Suprapubic skin (tissue), 4 donors: ENCODE measurements at regions not wholly inside any gene's neighbourhood (a gene's known extent, or its start where the extent isn't known, plus 50 kb on each side); places are given as distances from the start of the nearest gene placed in this dataset.

ENCODE experiments used
- DNase-seq, 2 donors: peaks; one replicate each; pipeline ENCODE4 v3.0.0-alpha.2; 2019; ENCODE audit warnings: low spot score in 2 of 2
- H3K27ac ChIP-seq: fragments of 200-600 bp; sonication (generic); one replicate; pipeline ENCODE4 v1.5.1; 2019
- H3K27me3 ChIP-seq: fragments of 200-600 bp; sonication (generic); one replicate; pipeline ENCODE4 v1.5.1; 2019
- H3K36me3 ChIP-seq: fragments of 200-600 bp; sonication (generic); one replicate; pipeline ENCODE4 v1.5.1; 2019
- H3K4me1 ChIP-seq: fragments of 200-600 bp; sonication (generic); one replicate; pipeline ENCODE4 v1.5.1; 2019
- H3K4me3 ChIP-seq: fragments of 200-600 bp; sonication (generic); one replicate; pipeline ENCODE4 v1.5.1; 2019; ENCODE audit warnings: mild to moderate bottlenecking
- H3K9me3 ChIP-seq: fragments of 200-600 bp; sonication (generic); one replicate; pipeline ENCODE4 v1.5.1; 2019
- EP300 ChIP-seq: sonication (generic); formaldehyde crosslinking; IDR thresholded peaks from one replicate; pipeline ENCODE4 v1.6.1; 2017; ENCODE audit warnings: antibody characterized with exemption
- POLR2A ChIP-seq, 2 donors: fragments of 450-650 bp; IDR thresholded peaks; one replicate each; pipeline ENCODE4 v1.6.1; 2017; ENCODE audit warnings: antibody characterized with exemption in 2 of 2, mild to moderate bottlenecking in 2 of 2, moderate library complexity in 2 of 2
- POLR2AphosphoS5 ChIP-seq, 3 donors: sonication (generic); formaldehyde crosslinking; IDR thresholded peaks; one replicate each; pipeline ENCODE4 v1.6.1; 2017; ENCODE audit warnings: antibody characterized with exemption in 3 of 3
- WGBS: methylation state at CpG from one replicate; pipeline ENCODE4 v1.1.5; 2018; 5-methylcytosine and 5-hydroxymethylcytosine counted together
- TF ChIP-seq, protein P1 (sequence below), 2 donors: fragments of 200-600 bp in 1 of 2; fragments of 450-650 bp in 1 of 2; sonication (generic) in 1 of 2; IDR thresholded peaks; one replicate each; pipeline ENCODE4 v1.5.1; 2016 to 2019; ENCODE audit warnings: antibody characterized with exemption in 2 of 2, mild to moderate bottlenecking in 1 of 2, moderate library complexity in 1 of 2

DNA sequence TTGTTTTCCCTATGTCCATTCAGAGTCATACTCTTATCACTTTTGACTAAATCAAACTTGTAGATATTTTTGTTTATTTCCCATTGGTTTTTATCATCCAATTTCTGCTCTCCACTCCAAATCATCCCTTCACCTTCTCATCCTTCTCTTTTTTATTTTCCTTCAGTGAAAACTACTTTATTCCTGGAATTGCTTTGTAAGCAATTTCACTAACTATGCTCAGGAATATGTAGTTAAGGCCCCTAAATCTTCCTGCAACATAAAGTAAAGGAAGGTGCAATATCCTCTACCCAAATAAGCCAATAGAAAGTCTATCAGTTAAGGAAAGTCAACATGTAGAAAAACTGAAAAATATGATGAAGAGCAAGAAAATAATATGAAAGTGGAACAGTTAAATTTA lies 308.4 kb downstream of the SEC23A start:
- TF ChIP-seq POLR2AphosphoS5 (IDR thresholded peaks at IDR 0.05) (no peak), EP300 (no peak)
- TF ChIP-seq, protein P1, sequence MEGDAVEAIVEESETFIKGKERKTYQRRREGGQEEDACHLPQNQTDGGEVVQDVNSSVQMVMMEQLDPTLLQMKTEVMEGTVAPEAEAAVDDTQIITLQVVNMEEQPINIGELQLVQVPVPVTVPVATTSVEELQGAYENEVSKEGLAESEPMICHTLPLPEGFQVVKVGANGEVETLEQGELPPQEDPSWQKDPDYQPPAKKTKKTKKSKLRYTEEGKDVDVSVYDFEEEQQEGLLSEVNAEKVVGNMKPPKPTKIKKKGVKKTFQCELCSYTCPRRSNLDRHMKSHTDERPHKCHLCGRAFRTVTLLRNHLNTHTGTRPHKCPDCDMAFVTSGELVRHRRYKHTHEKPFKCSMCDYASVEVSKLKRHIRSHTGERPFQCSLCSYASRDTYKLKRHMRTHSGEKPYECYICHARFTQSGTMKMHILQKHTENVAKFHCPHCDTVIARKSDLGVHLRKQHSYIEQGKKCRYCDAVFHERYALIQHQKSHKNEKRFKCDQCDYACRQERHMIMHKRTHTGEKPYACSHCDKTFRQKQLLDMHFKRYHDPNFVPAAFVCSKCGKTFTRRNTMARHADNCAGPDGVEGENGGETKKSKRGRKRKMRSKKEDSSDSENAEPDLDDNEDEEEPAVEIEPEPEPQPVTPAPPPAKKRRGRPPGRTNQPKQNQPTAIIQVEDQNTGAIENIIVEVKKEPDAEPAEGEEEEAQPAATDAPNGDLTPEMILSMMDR (IDR thresholded peaks at IDR 0.05): no peak
- Histone ChIP-seq H3K36me3 (no peaks in the 10 kb centered on the region), H3K27me3 (no peaks in the 10 kb centered on the region), H3K27ac (no peak overlapping the region), H3K4me1 (no peaks in the 10 kb centered on the region), H3K9me3 (no peaks in the 10 kb centered on the region), H3K4me3 (no peak overlapping the region)
- DNase-seq: no peak

DNA sequence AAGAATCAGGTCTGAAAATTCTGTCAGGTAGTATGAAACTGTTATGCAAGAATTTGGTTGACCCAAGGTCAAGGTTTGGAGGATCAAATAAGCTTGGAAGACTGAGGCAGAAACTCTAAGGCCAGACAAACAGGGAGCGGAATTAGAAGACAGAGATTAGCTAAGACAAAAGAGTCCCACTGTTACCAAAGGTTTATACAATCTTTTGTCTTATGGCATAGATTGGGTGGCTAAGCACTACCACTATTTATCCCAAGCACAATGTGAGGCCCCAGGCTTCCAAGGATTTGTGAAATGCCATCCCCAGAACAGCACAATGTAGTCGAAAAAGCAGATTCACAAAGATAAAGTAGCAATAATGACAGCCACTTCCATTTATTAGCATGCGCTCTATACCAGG lies 311.2 kb downstream of the SEC23A start:
- Histone ChIP-seq H3K4me3 (no peak overlapping the region), H3K4me1 (no peaks in the 10 kb centered on the region), H3K27me3 (no peaks in the 10 kb centered on the region), H3K9me3 (no peaks in the 10 kb centered on the region), H3K27ac (no peak overlapping the region), H3K36me3 (no peaks in the 10 kb centered on the region)
- WGBS: 95% methylated on average over 3 of the region's 3 CpGs
- TF ChIP-seq EP300 (no peak), POLR2AphosphoS5 (IDR thresholded peaks at IDR 0.05) (no peak), POLR2A (IDR thresholded peaks at IDR 0.05) (no peak)
- TF ChIP-seq, protein P1 (IDR thresholded peaks at IDR 0.05): no peak
- DNase-seq: no peak

DNA sequence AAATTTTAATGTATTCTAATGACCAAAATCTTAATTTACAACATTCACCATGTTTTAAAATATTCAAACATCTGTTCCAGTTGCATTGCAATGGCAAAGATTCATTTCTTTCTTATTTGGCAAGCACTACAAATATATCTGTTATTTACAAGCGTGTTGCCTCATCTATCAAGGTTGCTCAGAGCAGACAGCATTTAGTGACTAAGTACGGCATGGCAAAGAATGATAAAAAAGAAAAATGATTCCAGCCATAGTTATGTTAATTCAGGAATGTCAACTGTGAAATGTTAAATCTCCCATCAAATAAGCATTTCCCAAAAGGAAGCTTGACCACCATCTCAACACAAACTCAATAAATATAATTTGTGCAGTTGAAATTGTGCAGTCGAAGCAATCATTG lies 312.1 kb downstream of the SEC23A start:
- Histone ChIP-seq H3K4me3 (no peak overlapping the region), H3K27me3 (no peaks in the 10 kb centered on the region), H3K9me3 (no peaks in the 10 kb centered on the region), H3K27ac (no peak overlapping the region), H3K36me3 (no peaks in the 10 kb centered on the region), H3K4me1 (no peaks in the 10 kb centered on the region)
- TF ChIP-seq POLR2A (IDR thresholded peaks at IDR 0.05): no peak
- TF ChIP-seq, protein P1 (IDR thresholded peaks at IDR 0.05): no peak
- no peak for TF ChIP-seq POLR2AphosphoS5 (IDR thresholded peaks at IDR 0.05)
- no peak for TF ChIP-seq EP300
- WGBS: 40% methylated on average over 3 of the region's 3 CpGs
- no peak for DNase-seq

DNA sequence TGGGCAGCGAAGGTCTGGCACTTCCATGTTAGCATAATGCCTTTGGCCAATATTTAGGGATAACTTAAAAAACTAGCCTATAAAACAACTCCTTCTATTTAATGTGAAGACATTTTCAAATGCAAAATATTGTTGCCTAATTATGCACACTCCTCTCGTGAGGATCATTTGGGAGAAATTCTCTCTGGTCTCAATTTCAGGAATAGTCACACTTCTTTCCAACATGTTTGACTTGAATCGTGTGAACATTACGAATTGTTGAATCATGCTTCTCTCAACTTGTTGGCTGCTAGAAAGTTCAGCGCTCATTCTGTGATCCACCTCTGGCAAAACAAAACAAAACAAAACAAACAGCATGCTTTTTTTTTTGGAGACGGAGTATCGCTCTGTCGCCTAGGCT lies 313.2 kb downstream of the SEC23A start:
- WGBS: 76% methylated on average over 8 of the region's 8 CpGs
- DNase-seq: no peak
- no peaks in the 10 kb centered on the region for H3K27me3 ChIP-seq
- no peak overlapping the region for H3K27ac ChIP-seq
- no peaks in the 10 kb centered on the region for H3K9me3 ChIP-seq
- H3K4me1 ChIP-seq: no peaks in the 10 kb centered on the region
- H3K4me3 ChIP-seq: no peak overlapping the region
- no peaks in the 10 kb centered on the region for H3K36me3 ChIP-seq
- TF ChIP-seq EP300 (no peak), POLR2AphosphoS5 (IDR thresholded peaks at IDR 0.05) (no peak), POLR2A (IDR thresholded peaks at IDR 0.05) (no peak)
- TF ChIP-seq, protein P1 (IDR thresholded peaks at IDR 0.05): no peak

DNA sequence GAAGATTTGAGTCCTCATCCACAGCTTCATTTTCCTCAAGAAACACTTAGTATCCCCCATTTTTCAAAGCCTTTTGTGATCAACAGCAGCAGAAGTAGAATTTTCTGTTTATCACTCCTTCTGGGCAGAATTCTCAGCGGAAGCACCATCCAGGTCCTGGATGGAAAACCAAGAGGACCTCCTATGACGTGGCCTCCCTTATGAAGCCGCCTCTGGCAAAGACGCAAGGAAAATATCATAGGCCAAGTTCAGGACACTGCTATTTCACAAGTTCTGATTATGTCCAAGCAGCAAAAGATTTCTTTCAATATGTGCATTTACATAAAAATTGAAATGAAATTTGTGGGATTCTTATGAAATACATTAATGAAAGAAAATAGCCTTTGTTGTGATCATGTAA lies 315.0 kb downstream of the SEC23A start:
- TF ChIP-seq, protein P1 (IDR thresholded peaks at IDR 0.05): no peak
- TF ChIP-seq POLR2A (IDR thresholded peaks at IDR 0.05) (no peak), POLR2AphosphoS5 (IDR thresholded peaks at IDR 0.05) (no peak)
- no peaks in the 10 kb centered on the region for H3K27me3 ChIP-seq
- 71% methylated on average over 4 of the region's 4 CpGs for WGBS
- H3K27ac ChIP-seq: no peak overlapping the region
- no peak for DNase-seq
- H3K9me3 ChIP-seq: no peaks in the 10 kb centered on the region
- no peaks in the 10 kb centered on the region for H3K36me3 ChIP-seq
- no peaks in the 10 kb centered on the region for H3K4me1 ChIP-seq
- H3K4me3 ChIP-seq: no peak overlapping the region
